ENCODE measurements at regions not wholly inside any gene's neighbourhood (a gene's known extent, or its start where the extent isn't known, plus 50 kb on each side); places are given as distances from the start of the nearest gene placed in this dataset.

DNA sequence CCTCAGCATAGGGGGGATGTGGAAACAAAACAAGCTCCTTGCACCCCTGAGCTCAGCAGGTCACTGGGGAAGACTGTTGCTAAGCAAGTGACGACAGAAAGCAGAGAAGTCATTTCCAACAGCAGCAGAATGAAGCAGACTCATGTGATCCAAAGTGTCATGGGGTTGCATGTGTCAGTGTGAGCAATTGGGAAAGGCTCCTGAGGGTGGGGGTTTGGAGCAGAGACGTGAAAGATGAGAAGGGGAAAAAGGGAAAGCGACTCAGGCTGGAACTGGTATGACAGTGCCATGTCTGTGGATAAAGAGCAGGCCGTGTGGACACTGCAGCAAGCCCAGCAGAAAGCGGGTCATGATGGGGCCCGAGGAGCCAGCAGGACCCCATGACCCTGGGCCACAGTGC lies 363.9 kb downstream of the PREX1 start:
- no peak for DNase-seq (ENCODE audit: low read depth, low spot score)

DNA sequence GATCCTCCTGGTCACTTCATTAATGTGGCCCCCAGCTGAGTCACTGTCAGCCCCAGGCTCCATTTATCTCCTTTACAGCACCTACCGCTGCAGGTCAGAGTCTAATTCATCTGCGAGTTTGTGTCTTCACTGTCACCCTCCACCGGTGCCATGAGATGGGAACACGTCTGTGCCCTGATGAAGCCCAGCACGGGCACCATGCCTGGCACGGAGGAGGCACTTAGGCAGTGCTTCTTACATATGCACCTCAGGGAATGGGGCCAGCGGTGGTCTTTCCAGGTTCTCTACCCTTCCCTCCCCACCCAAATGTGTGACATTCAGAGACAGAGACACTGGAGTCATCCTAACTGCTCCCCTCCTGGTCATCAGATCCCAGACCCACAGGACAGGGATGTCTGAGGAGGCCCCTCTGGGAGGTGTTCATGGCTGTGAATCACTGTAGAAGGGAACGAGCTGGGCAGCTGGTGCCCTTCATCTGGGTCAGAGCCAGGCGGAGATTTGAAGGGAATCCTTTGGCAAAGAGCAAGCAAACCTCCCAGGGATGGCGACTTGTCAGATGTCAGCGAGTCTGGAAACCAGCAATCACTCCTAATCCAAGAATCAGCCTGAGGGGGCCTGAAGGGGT lies 364.6 kb downstream of the PREX1 start:
- DNase-seq (ENCODE audit: low read depth, low spot score), result no peak

DNA sequence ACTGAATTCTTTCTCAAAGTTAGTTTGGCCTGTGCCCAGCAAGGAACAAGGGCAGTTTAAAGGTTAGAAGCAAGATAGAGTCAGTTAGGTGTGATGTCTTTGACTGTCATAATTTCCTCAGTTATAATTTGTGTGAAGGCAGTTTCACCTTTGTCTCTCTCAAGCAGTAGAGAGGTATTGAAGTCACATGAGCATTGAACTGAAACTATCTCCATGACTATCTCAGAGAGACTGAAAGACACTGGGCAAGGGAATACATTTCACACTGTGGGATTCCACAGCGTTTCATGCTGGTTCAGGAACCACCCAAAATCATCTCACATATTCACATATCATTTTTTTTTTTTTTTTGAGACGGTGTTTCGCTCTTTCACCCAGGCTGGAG lies 366.1 kb downstream of the PREX1 start:
- DNase-seq (ENCODE audit: low read depth, low spot score), result no peak

DNA sequence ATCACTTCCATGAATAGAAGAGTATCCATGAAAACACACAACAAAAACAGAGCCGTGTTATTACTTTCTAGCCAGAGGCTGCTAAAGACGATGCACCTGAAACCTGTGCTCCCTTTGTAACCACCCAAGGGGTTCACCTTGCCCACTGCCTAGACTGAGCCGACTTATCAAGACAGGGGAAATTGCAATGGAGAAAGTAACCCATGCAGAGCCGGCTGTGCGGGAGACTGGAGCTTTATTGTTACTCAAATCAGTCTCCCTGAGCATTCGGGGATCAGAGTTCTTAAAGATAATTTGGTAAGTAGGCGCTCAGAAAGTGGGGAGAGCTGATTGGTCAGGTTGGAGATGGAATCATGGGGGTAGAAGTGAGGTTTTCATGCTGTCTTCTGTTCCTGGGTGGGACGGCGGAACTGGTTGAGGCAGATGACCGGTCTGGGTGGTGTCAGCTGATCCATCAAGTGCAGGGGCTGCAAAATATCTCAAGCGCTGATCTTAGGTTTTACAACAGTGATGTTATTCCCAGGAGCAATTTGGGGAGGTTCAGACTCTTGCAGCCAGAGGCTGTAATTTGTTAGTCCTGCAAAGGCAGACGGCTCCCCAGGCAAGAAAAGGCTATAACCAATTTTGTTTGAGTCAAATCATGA lies 366.6 kb downstream of the PREX1 start:
- DNase-seq (ENCODE audit: low read depth, low spot score), result peak; percentile 60

DNA sequence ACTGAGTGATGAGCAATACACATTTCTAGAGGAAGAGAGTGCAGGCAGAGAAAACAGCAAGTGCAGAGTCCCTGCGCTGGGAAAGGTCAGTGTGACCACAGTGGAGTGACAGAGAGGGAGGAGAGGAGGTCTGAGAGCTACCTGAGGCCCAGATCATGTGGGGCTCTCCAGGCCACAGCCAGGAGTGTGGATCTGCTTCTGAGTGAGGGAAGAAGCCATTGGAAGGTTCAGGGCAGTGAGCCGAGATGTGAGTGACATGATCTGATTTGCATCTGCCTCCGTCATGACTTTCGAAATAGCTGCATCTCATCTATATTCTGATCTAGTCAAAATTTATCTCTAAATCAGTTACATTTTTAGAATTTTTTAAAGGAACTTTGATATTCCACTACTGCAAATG lies 367.1 kb downstream of the PREX1 start:
- DNase-seq (ENCODE audit: low read depth, low spot score), result no peak

DNA sequence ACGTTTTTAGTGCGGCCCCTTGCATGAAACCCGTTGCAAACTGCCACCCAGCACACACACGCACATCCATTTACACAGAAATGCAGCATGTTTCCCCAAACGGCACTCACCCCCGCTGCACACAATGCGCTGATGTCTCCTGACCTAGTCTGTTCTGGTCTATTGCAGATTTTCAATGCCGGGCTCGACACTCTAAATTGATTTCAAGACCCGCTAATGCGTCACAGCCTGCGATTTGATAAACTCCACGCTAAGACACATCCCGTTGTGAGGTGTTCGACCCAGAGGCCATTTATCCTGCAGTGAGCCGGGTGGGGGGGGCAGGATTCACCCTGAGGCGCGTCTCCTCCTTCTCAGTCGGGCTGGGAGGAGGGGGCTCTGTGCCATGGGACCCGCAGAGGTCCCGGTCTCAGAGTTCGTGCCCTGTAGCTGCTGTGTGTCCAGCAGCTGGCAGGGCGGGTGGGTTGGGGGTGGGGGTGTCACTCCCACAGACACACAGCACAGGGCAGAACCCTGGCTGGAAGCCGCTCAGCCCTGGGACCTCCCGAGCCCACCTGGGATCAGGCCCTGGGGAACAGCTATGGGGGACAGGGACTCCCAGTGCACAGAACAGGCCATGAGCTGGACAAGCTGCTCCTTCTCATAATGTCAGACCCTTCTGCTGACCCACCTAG lies 367.9 kb downstream of the PREX1 start:
- DNase-seq (ENCODE audit: low read depth, low spot score), result no peak

DNA sequence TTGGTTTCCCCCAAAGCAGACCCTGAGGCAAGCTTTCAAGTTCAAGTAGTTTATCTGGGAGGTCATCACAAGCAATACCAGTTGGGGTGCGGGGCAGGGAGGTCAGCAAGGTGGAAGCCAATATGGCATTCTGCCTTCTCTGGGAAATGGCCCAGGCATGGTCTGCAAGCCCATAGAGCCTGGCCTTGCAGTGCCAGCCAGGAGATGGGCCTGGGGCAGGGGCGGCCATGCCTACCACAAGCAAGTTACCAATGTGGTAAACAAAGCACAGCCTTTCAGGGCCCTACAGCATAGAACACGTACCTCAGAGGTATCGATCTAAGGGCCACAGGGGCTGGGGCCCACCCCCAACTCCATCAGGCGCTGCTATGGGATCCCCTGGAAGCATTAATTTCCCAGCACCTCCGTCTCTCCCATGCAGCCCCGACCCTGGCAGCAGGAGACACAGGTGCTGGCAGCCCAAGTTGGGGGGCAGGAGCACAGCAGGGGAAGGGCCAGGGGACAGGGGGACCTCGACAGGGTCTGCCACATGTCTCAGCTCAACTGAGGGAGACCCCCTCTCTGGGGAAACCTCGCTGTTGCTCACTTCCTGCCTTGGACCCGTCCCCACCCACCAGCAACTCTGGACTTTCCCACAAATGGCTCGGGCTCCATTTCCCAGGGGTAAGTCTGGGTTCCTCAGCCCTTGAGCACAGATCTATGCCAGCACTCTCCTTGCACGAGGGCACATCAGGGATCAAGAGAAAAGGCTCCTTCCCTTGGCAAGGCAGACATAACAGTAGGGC lies 369.0 kb downstream of the PREX1 start:
- DNase-seq (ENCODE audit: low read depth, low spot score), result no peak

DNA sequence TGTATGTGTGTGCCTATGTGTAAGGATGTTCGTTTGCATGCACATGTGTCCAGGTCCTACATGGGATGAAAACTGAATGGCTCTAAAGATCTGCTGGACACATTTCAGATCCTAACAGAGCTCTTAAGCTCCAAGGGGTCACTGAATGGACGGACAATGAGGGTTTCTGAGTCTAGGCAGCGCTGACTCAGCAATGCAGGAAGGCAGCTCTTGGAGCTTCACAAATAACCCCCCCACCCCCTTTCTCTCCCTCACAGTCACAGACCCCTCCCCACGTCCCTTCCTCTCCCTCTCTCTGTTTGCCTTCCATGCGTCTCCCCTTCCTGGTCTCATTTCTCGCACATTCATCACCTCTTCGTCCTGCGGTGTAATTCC lies 369.8 kb downstream of the PREX1 start:
- no peak for DNase-seq (ENCODE audit: low read depth, low spot score)

DNA sequence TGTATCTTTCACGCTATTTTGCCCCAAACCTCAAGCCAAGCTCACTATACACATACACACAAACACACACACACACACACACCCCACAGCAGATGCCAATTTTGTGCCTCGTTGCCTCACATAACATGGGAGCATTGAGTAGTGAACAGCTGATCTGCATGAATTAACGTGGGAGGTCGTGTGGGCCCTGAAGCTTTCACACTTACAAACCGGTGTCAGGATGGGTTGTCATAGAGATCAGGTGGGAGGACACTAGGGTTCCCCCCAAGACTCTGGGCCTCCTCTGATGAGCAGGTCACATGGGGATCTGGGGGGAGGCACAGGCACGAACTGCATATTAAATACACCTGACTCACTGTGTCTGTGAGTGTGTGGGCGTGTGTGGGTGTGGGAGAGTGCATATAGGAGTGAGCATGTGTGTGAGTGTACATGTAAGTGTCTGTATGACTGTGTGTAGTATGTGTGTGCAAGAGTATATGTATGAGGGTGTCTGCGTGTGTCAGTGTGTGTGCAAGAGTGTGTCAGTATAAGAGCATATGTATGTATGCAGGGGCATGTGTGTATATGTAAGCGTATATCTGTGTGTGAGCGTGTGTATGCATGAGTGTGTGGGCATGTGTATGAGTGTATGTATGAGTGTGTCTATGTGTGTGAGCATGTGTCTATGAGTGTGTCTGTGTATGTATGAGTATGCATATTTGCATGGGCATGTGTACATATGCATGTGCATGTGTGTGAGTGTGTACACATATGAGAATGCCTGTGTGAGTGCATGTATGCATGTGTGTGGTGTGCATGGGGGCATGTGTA lies 370.4 kb downstream of the PREX1 start:
- no peak for DNase-seq (ENCODE audit: low read depth, low spot score)

DNA sequence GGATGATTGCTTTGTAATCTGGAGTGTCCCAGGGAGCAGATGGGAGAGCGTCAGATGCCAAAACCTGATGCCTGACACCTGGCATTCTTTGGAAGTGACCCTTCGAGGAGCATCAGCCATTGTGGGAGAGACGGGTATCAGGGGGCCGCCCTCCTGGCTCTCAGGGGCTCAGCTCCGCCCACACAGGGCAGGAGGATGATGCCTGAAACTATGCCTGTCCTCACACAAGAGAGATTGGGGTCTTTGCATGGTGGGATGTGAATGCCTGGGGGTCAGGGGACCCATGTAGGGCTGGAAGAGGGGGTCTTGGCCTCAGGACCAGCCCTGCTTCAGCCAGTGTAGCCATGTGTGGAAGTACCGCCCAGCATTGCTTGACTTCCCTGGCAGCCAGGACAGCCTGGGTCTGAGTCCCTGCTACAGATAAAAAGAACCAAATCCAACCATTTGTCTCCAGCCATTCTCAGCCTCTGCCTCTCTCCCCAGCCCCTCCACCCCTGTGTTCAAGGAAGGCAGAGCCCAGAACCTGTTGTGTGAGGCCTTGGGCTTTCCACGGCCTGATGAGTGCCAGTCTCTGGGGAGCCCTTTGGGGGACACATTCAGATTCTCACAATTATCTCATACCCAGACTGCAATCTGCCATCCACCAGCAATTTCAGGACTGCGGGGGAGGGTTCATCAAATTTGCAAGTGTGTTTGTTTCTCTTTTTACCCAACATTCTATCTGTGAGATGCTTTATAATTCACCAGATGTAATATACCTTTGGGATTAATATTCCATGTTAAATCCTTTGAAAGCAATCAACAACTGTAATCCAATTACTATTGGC lies 371.2 kb downstream of the PREX1 start:
- DNase-seq (ENCODE audit: low read depth, low spot score), result no peak

DNA sequence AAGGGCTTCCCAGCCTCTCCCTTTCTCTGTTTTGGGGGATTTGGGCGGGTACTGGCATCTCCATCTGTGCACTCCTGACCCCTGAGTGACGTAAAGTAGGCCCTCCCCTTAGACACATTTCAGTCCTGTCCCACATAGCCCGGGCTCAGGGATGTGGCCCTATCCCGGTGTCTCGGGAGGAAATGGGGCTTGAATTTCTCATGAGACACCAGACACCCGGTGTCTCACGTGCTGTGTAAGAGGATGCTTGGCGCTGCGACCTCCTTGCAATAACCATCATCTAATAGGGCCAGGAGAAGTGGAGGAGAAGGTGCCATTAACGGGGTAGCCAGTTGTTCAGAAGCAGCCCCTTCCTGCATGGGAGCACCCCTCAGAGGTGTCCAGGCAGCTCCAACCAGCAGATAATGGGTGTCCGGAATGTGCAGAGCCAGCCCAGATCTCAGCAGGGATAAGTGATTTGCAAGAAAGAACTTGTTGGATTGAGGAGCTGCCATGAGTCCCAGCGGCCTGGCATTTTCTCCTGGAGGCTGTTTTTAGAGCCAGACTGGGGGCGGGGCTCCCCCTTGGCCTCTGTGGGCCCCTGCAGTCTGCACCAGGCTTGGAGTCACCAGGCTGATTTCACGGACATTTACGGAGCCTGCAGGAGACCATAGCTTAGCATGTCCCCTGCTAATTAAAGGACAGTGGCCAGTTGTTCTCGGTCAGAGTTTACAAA lies 372.0 kb downstream of the PREX1 start:
- DNase-seq (ENCODE audit: low read depth, low spot score), result peak; percentile 85

DNA sequence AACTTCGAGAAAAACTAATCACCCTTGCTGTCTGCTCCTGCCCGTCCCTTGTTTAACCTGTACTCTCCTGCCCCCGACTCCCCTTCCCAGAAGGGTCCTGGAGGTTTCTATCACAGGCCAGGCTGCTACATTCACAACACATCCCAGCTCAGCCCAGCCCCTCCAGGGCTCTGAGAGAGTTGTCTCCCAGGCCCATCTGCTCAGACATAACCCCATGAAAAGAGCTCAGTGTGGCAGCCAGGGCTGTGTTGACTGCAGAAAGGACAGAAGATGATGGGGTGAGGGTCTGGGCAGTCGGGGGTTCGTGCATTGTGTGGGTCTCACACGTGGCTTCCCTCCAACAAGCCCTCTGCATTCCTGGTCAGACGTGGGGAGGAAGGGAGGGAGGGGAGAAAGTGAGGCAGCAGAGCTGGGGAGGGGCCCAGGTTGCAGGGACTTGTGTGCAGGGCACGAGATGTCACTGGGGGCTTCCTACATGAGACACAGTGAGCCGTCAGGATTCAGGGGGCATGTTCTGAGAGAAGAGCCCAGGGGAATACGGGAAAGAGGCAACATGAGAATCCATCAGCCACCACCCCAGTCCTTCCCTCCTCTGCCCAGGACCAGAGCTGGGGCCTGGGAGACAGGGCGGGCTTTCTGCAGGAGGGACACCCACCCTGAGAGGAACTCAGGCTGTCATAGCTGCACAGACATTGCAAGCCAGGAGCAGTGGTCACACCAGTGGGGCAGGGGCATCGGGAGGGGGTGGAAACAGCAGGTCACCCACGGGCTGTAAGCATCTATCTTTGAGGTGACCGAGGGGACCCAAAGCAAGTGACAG lies 372.9 kb downstream of the PREX1 start:
- no peak for DNase-seq (ENCODE audit: low read depth, low spot score)

DNA sequence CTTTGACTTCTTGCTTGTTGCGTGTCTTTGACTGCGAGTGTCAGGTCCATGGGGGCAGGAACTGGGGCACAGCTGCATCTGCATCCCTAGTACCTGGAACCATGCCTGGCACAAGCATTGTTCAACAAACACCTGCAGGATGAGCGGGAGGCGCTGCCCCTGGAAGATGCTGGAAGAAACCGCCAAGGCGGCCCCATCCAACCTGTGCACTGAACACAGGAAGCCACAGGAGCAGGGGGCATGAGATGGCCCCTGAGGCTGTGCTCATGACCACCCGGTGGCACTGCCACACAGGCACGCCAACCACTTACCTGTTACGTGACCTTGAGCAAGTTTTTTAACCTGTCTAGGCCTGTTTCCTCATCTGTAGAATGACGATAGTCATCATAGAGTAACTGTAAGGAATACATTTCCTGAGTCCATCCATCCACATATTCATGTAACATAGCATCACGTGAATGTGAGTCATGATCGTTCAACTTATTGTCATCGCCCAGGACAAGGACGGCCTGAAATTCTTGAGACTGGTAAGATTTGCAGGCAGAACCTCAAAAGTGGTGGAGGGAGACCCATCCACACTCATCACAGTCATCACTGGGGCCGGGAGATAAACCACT lies 374.2 kb downstream of the PREX1 start:
- DNase-seq (ENCODE audit: low read depth, low spot score), result no peak

DNA sequence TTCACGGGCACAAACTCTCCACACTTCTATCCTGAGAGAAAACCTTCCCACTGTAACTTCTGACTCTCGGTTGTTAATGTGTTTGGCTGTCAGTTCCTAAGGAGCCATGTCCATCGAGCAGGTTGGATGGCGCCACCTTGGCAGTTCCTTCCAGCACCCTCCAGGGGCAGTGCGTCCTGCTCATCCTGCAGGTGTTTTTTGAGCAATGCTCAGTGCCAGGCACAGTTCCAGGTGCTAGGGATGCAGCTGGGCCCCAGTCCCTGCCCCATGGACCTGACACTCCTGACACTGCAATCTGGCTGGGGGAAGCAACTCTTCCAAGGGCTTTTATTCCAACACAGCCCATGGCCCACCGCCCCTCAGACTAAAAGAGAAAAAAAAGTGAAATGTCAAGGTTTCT lies 376.4 kb downstream of the PREX1 start:
- DNase-seq (ENCODE audit: low read depth, low spot score), result no peak

DNA sequence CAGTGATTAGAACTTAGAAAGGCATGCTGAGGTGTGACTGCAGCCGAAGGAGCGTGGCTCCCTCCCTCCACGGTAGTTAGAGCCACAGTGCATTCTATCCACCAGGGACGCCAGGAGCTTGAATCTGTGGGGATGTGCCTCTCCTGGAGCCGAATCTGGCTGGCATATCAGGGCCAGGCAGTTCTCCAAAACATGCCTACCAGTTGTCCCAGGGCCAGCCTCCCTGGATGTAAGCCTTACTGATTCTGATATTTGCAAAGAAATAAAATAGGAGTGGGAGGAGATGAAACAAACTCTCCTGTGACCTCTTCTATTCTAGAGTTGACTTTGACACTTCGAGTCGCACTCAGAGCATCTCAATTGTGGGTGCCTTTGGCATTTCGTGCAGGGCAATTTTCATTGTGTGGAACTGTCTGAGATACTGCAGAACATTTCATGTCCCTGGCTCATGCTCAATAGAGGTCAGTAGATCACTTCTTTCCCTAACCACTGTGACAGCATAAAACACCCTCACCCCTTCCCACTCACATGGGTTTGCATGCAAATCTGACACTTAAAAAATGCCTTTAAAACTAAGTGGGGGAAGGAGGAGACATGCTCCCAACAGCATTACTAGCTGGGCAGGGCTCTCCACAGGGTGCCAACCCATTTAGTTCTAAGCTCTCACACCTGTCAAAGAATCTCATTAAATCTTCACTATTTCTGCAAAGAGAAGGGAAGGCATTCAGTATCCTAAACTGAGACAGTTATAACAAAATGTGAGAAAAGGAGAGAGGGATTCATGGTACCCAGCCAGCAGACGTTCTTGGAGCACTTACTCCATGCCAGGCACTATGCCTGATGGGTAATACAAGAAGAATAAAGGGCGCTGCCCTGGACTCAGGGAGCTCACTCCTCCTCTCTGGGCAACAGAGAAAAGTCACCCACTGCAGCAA lies 378.9 kb downstream of the PREX1 start:
- no peak for DNase-seq (ENCODE audit: low read depth, low spot score)

DNA sequence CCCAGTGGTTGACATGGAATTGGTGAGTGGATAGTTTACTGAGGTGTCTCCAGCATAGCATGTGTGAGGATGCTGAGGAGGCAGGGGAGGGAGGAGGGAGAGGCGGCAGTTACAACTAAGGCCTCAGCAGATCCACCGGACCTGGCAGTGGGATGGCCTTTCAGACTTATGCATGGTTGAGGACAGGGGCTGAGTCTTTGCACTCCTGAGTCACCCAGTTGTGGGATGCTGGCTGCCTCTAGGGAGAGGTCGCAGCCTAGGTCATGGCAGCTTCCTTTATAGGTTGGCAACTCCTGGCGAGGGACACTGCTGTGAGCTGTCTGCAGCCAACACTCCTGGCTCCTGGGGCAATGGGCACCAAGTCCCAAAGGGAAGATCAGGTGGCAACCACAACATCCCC lies 380.3 kb downstream of the PREX1 start:
- DNase-seq (ENCODE audit: low read depth, low spot score), result no peak

DNA sequence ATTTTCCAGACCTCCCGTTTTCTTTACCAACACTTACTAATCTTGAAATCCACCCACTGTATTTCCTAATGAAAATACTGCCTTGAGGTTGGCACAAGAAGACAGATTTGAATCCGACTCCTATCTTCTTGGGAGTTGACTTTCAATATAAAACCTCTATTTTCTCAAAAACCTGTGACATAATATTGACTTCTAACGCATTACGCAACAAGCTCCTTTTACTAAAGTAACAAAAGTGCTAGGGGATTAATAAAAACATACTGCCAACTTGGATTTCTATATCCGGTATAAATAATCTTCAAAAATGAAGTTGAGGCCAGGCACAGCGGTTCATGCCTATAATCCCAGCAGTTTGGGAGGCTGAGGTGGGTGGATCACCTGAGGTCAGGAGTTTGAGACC lies 382.0 kb downstream of the PREX1 start:
- no peak for DNase-seq (ENCODE audit: low read depth, low spot score)

DNA sequence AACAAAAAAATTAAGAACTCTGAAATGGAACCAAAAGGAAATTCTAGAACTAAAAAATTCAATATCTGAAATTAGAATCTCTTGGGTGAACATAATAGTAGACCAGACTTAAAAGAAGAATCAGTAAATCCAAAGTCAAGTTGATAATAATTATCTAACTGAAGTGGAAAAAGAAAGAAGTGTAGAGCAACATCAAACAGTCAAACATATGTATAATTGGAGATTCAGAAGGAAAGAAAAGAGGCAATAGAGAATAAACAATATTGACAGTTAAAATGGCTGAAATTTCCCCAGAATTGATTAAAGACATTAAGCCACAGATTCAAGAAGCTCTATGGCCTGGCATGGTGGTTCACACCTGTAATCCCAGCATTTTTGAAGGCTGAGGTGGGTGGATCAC lies 383.6 kb downstream of the PREX1 start:
- no peak for DNase-seq (ENCODE audit: low read depth, low spot score)
